Medulla oblongata (tissue), 1 donor: ENCODE measurements at regions not wholly inside any gene's neighbourhood (a gene's known extent, or its start where the extent isn't known, plus 50 kb on each side); places are given as distances from the start of the nearest gene placed in this dataset.

Experiments used
- DNase-seq: peaks from one replicate; pipeline ENCODE4 v3.0.0-alpha.2; 2015; ENCODE audit errors: extremely low spot score

DNA sequence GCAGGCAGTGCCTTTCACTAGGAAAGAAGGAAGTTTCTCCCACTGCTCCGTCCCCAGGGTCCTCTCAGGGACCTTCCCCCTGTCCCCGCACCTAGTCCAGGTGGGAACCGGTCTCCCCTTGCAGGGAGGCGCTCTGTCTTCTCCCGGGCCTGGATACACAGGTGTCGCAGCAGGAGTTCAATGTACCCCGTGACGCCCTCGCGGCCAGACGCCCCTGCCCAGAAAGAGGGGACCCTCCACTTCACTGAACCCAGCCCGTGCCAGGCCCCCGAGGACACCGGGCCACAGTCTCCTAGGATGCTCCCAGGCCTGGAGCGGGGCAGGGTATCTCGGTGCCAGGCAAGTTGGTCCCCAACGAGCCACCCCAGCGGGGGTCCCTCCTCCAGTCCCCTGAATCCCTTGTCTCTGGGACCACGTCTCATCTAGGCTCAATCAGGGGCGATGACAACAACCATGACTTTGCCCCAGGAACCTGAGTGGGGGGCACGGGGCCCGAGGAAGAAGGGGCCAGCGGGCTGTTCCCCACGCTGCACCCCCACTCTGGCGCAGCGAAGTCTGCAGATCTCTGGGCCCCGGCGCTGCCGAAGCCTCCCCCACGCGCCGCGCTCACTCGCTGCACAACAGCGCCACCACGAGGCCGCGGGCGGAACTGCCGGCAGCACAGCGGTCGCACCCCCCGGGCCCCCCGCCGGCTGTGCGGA lies 103.0 kb downstream of the EDN3 start:
- DNase-seq: peak; percentile 51

- DNase-seq: peak; percentile 8
Observed at GRCh38 chr20:59403962-59404314, 103.5 kb downstream of the EDN3 start.

GRCh38 chr20:59404749-59405148 lies 104.3 kb downstream of the EDN3 start:
- no peak for DNase-seq

DNA sequence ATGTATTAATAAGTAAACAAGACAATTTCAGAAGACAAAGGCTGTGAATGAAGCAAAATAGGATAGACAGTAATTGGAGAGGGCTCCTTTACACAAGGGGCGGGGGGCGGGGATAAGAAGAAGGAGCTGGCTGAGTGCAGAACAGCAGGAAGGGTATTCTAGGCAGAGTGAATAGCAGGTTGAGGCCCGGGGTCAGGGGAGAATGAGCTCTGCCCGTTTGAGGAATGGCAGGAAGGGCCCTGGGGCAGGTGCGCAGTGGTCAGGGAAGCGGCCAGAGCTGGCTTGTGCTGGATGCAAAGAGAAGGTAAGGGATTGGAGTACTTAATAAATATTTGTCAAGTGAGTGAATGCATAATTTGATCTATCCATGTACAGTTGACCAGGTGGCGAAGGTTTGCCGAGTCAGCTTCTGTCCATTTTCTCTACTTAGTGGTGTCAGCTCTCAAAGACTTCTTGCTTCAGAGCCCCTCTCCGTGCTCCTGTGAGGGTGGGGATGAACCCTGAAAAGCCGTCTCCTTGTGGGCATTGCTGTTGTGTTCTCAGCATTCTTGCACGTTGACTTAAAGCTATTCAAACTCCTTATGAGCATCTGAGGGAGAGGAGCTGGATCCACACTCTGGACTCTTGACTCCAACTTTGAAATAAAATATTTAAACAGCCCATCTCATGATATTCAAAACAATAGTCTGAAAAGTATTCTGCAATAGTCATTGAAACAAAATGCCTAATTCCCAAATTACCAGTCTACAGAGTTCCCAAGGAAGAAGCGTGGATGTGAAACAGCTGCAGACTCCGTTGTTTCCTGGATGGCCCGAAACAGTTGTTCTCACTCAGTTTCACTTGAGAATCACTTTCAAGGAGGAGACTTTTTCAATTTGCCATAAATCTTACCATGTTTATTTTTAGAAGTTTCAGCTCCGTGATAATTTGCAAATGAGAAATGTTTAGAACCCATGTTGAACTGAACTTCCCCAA lies 105.1 kb downstream of the EDN3 start:
- DNase-seq: no peak

DNA sequence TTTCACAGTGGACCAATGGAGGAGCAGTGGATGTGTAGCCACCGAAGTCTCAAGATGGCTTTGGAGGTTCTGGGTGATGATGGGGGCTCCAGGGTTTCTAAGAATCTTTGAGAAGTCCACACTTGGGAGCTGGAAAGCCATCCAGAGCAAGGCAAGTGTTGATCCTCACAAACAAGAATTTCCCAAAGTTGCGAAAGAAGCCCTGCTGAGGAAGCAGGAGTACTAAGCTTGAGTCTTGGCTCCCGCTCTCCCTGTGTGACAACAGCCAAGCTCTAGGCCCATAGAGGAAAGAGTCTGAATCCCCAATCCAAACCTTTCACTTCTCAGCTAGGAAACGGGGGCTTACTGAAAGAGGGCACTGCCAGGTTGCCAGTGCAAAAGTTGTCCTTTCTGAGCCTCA lies 106.0 kb downstream of the EDN3 start:
- DNase-seq: no peak

DNA sequence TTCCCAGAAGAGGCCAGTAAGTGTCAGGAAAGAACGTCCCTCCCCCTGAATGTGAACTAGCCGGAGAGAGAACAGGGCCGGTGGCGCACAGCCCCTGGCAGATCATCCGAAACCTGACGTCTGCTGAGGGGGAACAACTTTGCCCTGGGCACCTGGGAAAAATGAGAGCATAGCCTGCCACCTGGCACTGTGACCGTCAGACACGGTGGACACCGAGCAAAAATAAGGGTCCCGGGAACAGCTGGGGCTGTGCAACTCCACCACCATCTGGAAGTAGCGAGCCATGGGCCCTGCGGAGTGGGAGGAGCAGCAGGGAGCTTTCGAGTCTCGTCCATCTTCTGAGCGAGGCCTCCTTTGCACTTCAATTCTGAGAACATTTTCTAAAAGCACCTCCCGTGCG lies 110.8 kb downstream of the EDN3 start:
- DNase-seq: no peak

GRCh38 chr20:59411589-59411988 lies 111.2 kb downstream of the EDN3 start:
- no peak for DNase-seq

- DNase-seq: no peak
Observed at GRCh38 chr20:59412181-59412580, 111.8 kb downstream of the EDN3 start.

- DNase-seq: no peak
Observed at GRCh38 chr20:59412875-59413284, 112.5 kb downstream of the EDN3 start.

DNA sequence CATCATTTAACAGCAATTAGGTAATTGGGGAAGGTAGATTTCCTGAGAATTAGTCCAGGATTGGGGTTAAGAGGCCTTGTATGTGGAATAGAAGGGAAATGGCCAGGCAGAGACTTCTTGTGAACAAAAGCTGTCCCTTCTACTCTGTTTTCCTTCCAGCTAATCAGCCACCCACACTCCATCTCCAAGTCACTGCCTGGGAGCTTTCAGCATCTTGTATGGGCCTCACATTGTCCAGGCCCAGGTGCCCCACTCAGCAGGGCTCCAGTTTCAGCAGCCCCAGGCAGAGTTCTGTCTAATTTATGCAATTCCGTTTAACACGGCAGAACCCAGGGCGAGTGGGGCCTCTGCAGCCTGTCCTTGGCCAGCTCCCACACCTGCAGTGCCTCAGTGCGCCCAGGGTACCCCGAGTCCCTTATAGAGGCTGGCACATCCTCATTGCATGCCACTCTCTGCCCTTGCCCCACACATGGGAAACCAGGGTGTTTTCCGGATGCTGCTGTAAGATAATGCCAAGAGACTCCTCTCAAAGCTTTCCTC lies 113.0 kb downstream of the EDN3 start:
- no peak for DNase-seq

DNA sequence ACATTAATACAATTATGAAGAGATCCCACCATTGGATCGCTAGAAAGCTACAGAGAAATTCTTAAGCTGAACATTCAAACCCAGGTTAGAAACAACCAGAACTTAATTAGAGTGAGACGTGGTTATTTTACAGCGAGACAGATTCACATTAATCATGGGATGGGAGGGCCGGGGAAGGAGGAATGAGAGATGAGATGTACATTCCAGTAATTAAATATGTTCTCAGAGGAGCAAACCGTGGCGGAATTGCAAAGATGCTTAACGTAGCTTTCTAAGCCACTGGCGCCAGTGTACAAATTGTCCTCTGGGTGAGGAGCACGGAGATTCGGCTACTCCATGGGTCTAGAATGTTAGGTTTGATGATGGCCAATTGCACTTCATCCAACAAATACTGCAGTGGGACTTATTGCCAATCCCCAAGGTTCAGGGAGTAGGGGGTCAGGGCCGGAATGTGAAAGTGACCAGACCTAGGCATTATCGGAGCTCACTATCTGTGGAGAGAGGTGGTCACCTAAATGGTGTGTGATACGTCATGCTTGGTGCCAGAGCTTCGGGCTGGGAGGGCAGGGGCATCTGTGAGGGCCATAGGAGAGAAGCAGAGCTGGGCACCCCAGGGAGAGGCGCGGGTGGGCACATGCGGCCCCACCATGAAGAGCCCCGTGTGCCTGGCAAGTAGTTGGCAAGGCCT lies 114.7 kb downstream of the EDN3 start:
- DNase-seq: no peak

GRCh38 chr20:59416916-59417315 lies 116.5 kb downstream of the EDN3 start:
- no peak for DNase-seq

DNA sequence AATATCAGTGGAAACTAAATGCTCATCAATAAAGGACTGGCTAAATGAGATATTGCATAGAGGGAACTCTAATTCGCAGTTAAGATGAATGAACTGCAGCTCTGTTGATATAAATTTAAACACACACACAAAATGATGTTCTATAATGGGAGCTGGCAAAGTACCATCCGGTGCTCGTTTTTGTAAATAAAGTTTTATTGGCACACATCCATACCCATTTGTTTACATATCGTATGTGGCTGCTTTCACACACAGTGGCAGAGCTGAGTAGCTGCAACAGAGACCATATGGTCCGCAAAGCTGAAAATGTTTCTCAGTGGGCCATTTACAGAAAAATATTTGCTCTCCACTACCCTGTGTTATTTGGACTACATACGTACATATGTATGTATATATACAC lies 120.7 kb downstream of the EDN3 start:
- DNase-seq: no peak

DNA sequence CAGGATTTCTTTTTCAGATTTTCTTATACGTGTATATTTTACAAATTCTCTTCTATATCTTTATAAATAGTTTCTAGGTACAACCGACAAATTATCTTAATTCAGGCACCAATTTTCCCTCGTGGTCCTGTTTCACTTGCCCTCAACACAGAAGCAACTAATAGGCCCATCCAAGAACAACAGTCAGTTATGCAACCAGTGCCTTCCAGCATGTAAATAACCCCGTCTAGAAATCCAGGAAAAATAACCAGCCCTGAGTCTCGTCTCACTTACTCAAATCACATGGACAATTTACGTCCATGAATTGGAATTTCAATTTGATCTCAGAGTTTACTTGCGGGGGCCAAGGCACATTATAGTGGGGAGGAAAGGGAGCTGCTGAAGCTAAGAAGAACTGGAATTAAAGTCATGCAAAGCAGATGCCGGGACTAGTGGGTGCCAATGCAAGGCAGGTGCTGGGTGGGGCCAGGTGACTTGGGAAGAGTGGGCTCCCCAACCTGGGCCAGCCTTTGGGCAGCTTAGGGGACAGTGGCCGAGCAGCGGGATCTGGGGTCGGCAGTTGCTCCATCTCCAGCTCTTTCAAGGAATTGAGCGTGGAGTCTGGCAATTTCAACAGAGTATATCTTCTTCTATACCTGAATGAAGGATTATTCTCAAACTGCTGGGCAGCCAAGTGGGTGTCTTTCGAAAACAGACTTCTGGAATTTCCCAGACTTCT lies 121.7 kb downstream of the EDN3 start:
- DNase-seq: no peak

DNA sequence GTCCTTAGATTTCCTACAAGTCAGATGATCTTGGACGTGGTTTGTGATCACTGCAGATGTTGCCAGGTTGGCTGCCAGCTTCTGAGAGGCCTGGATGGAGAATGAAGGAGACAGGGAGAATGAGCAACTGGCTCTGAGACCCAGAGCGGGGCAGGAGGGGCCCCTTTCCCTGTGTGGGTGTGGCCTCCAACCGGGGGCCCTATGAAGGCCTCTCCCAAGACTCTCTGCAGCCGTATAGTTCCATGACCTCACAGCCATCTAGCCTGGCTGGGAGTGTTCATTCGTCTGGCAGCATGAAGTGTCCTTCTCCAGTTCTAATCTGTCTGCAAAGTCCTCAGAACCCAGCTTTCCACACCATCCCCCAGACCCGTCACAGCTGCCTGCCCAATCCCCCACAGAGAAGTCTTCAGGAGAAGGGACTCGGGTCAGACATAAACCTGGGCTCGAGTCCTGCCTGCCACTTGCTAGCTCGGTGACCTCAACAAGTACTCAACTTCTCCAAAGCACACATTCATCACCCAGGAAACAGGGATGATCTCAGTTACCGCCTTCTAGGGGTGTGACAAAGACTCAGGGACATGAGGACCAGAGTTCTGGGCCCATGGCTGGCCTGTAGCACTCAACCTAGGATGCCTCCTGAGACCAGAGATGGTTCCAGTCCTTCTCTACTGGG lies 122.6 kb downstream of the EDN3 start:
- DNase-seq: no peak

DNA sequence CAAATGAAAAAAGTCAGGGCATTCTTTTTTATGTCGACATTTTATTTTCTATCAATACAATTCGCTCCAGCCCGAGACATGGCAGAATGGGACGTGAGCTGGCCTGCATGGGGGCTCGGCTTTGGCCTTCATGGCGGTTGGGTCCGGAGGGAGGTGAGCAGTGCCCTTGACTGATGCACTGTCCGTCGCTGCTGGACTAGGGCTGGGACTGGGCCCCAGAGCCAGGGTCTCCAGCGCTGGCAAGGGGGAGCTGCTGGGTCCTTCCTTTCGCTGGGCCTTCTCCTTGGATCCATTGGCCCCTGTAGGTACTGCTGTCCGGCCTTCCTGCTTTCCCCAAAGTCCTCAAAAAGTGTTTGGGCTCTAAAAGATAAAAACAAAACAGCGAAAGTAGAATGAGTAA lies 124.6 kb downstream of the EDN3 start:
- no peak for DNase-seq

DNA sequence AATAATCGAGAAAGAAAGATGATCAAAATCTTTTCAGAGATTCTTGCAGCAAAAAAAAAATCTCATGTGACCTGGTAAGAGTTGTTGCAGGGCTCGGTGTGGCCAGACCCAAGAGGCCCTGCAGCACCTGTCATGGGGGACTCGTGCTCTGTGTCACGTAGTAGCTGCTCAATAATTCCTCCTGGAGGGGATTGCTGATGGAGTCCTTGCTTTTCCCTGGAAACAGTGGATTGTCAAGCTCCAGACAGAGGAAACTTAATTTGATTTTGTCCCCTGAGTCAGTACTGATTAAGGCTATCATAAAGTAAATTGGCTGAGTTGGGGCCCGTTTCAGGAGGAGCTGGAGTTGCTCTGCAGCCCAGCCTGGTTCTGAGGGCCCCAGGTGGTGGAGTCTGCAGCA lies 125.2 kb downstream of the EDN3 start:
- no peak for DNase-seq

GRCh38 chr20:59428006-59428405 lies 127.6 kb downstream of the EDN3 start:
- no peak for DNase-seq

DNA sequence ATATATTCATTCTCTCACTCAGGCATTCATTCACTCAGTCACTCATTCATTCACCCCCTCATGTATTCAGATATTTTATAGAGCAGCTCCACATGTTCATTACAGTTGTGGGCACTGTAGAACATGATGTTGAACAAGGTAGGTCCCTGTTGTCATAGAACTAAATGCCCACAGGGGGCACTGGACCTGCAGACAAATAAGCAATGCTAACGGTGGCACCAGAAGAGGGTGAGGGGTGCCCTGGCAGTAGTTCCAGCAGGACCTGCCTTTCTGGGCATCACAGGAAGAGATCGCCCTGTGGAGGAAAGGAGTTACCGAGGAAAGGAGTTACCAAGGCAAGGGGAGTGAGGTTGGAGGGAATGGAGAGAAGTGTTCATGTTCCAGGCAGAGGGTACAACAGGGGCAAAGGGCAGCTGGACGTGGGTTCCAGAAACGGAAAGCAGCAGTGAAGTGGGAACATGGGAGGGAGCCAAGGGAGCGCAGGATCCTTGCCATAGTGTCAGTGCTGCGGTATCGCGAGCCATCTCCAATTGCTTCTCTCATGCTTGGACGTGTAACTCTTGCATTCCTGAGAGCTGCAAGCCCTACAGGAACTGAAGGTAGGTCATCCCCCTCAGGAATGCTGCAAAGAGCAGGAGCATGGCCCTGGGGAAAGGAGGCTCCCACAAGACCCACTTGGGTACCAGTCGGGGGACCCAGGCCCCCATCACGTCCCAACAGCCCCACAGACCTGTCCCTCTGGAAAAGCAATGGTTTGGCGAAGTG lies 128.2 kb downstream of the EDN3 start:
- DNase-seq: no peak

- DNase-seq: no peak
Observed at GRCh38 chr20:59429396-59429795, 129.0 kb downstream of the EDN3 start.
